ENCODE measurements at regions not wholly inside any gene's neighbourhood (a gene's known extent, or its start where the extent isn't known, plus 50 kb on each side); places are given as distances from the start of the nearest gene placed in this dataset.

- TF ChIP-seq, protein P1, sequence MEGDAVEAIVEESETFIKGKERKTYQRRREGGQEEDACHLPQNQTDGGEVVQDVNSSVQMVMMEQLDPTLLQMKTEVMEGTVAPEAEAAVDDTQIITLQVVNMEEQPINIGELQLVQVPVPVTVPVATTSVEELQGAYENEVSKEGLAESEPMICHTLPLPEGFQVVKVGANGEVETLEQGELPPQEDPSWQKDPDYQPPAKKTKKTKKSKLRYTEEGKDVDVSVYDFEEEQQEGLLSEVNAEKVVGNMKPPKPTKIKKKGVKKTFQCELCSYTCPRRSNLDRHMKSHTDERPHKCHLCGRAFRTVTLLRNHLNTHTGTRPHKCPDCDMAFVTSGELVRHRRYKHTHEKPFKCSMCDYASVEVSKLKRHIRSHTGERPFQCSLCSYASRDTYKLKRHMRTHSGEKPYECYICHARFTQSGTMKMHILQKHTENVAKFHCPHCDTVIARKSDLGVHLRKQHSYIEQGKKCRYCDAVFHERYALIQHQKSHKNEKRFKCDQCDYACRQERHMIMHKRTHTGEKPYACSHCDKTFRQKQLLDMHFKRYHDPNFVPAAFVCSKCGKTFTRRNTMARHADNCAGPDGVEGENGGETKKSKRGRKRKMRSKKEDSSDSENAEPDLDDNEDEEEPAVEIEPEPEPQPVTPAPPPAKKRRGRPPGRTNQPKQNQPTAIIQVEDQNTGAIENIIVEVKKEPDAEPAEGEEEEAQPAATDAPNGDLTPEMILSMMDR (IDR thresholded peaks at IDR 0.05): no peak
- no peak for TF ChIP-seq POLR2AphosphoS5 (IDR thresholded peaks at IDR 0.05)
- TF ChIP-seq POLR2A (IDR thresholded peaks at IDR 0.05): no peak
- TF ChIP-seq EP300 (IDR thresholded peaks at IDR 0.05): no peak
Observed at GRCh38 chr10:111973826-111974225, 209.7 kb downstream of the GPAM start.

Data from upper lobe of left lung (tissue), 4 donors.